Breast epithelium (tissue), 4 donors: ENCODE measurements at regions not wholly inside any gene's neighbourhood (a gene's known extent, or its start where the extent isn't known, plus 50 kb on each side); places are given as distances from the start of the nearest gene placed in this dataset.

Source experiments
- DNase-seq, 2 donors: peaks; one replicate each; pipeline ENCODE4 v3.0.0-alpha.2; 2019; ENCODE audit warnings: low spot score in 2 of 2
- H3K27ac ChIP-seq, 2 donors: fragments of 200-600 bp; sonication (generic) in 1 of 2; one replicate each; pipeline ENCODE4 v1.5.1; 2016 to 2019; ENCODE audit warnings: mild to moderate bottlenecking in 1 of 2
- H3K27me3 ChIP-seq, 2 donors: fragments of 200-600 bp; sonication (generic) in 1 of 2; one replicate each; pipeline versions ENCODE4 v1.5.1 to v1.6.0; 2017 to 2019; ENCODE audit warnings: control low read depth in 1 of 2, mild to moderate bottlenecking in 1 of 2
- H3K36me3 ChIP-seq: fragments of 200-600 bp; one replicate; pipeline ENCODE4 v1.5.1; 2019
- H3K4me1 ChIP-seq, 2 donors: fragments of 200-600 bp; sonication (generic); one replicate each; pipeline ENCODE4 v1.5.1; 2016 to 2019; ENCODE audit warnings: control low read depth in 1 of 2
- H3K4me3 ChIP-seq, 3 donors: fragments of 200-600 bp; sonication (generic); 1 replicate in 2 of 3; 2 replicates in 1 of 3; pipeline ENCODE4 v1.5.1; 2016 to 2019; ENCODE audit warnings: mild to moderate bottlenecking in 3 of 3, moderate library complexity in 2 of 3
- H3K9me3 ChIP-seq, 2 donors: fragments of 200-600 bp; sonication (generic) in 1 of 2; one replicate each; pipeline ENCODE4 v1.5.1; 2016 to 2019; ENCODE audit warnings: control low read depth in 1 of 2
- CTCF ChIP-seq, 3 donors: fragments of 450-650 bp; IDR thresholded peaks; one replicate each; pipeline ENCODE4 v1.5.1; 2016 to 2017; ENCODE audit warnings: antibody characterized with exemption in 3 of 3, mild to moderate bottlenecking in 3 of 3, moderate library complexity in 3 of 3
- POLR2A ChIP-seq: fragments of 450-650 bp; IDR thresholded peaks from one replicate; pipeline ENCODE4 v1.6.1; 2016; ENCODE audit warnings: antibody characterized with exemption, mild to moderate bottlenecking, moderate library complexity
- POLR2AphosphoS5 ChIP-seq, 3 donors: sonication (generic); formaldehyde crosslinking; IDR thresholded peaks; one replicate each; pipeline ENCODE4 v1.6.1; 2017; ENCODE audit warnings: antibody characterized with exemption in 3 of 3
- intact Hi-C: fragments of 100-400 bp; cut with DNase I; formaldehyde crosslinking; loops from one replicate; pipeline ENCODE4 v1.15.1; 2023; ENCODE audit warnings: low total_unique reads

GRCh38 chr3:56999547-56999946 lies 60.9 kb upstream of the SPATA12 start:
- intact Hi-C loops, result no loop called here

GRCh38 chr3:56998076-56998529 lies 62.4 kb upstream of the SPATA12 start:
- H3K27ac ChIP-seq, result peak overlapping the region; percentile 80 to 87
- no peaks in the 10 kb centered on the region for H3K4me1 ChIP-seq
- TF ChIP-seq POLR2A, result no peak
- no peak for TF ChIP-seq POLR2AphosphoS5 (IDR thresholded peaks at IDR 0.05)
- no peak for TF ChIP-seq CTCF (IDR thresholded peaks at IDR 0.05)
- intact Hi-C loops, result no loop called here
- no peaks in the 10 kb centered on the region for H3K9me3 ChIP-seq
- no peaks in the 10 kb centered on the region for H3K27me3 ChIP-seq
- no peak overlapping the region for H3K4me3 ChIP-seq
- H3K36me3 ChIP-seq, result no peaks in the 10 kb centered on the region
- DNase-seq, result no peak

More at GRCh38 chr3:56999547-56999946, 60.9 kb upstream of the SPATA12 start:
- TF ChIP-seq POLR2AphosphoS5 (IDR thresholded peaks at IDR 0.05), result no peak
- no peak for TF ChIP-seq CTCF (IDR thresholded peaks at IDR 0.05)
- no peak for TF ChIP-seq POLR2A
- Histone ChIP-seq H3K9me3 (no peaks in the 10 kb centered on the region), H3K27me3 (no peaks in the 10 kb centered on the region), H3K27ac (peak overlapping the region in 1 of 2 donors; percentile 21), H3K4me3 (no peak overlapping the region), H3K4me1 (peaks cover 0 to 7% of the 10 kb centered on the region in 2 donors), H3K36me3 (no peaks in the 10 kb centered on the region)
- no peak for DNase-seq

- H3K27ac ChIP-seq, result peak overlapping the region; percentile 80 to 87
- TF ChIP-seq POLR2A (no peak), CTCF (IDR thresholded peaks at IDR 0.05) (no peak), POLR2AphosphoS5 (IDR thresholded peaks at IDR 0.05) (no peak)
- no peaks in the 10 kb centered on the region for H3K36me3 ChIP-seq
- no peaks in the 10 kb centered on the region for H3K9me3 ChIP-seq
- no peak overlapping the region for H3K4me3 ChIP-seq
- H3K27me3 ChIP-seq, result no peaks in the 10 kb centered on the region
- DNase-seq, result no peak
- no peaks in the 10 kb centered on the region for H3K4me1 ChIP-seq
- intact Hi-C loops, result no loop called here
Measured at GRCh38 chr3:56997675-56998074, 62.8 kb upstream of the SPATA12 start.

- no peaks in the 10 kb centered on the region for H3K27me3 ChIP-seq
- intact Hi-C loops, result no loop called here
- H3K9me3 ChIP-seq, result no peaks in the 10 kb centered on the region
- DNase-seq, result no peak
- TF ChIP-seq POLR2AphosphoS5 (IDR thresholded peaks at IDR 0.05) (no peak), CTCF (IDR thresholded peaks at IDR 0.05) (no peak), POLR2A (no peak)
- no peak overlapping the region for H3K4me3 ChIP-seq
- H3K4me1 ChIP-seq, result no peaks in the 10 kb centered on the region
- peak overlapping the region; percentile 80 to 87 for H3K27ac ChIP-seq
- H3K36me3 ChIP-seq, result no peaks in the 10 kb centered on the region
Measured at GRCh38 chr3:56997041-56997440, 63.4 kb upstream of the SPATA12 start.

- Histone ChIP-seq H3K27me3 (no peaks in the 10 kb centered on the region), H3K36me3 (no peaks in the 10 kb centered on the region), H3K9me3 (no peaks in the 10 kb centered on the region), H3K4me3 (no peak overlapping the region), H3K4me1 (no peaks in the 10 kb centered on the region), H3K27ac (no peak overlapping the region)
- no peak for DNase-seq
- intact Hi-C loops, result no loop called here
- TF ChIP-seq POLR2AphosphoS5 (IDR thresholded peaks at IDR 0.05), result no peak
- TF ChIP-seq CTCF (IDR thresholded peaks at IDR 0.05), result no peak
- TF ChIP-seq POLR2A, result no peak
Measured at GRCh38 chr3:56994391-56994790, 66.1 kb upstream of the SPATA12 start.
